GM21360 (cell line): ENCODE measurements at regions not wholly inside any gene's neighbourhood (a gene's known extent, or its start where the extent isn't known, plus 50 kb on each side); places are given as distances from the start of the nearest gene placed in this dataset.
"Not testable (repeated sequence)": the region's sequence is repeated elsewhere in the genome, so short reads cannot be mapped to it uniquely, and the experiment has no call there.

Source experiments
- ATAC-seq: cut with Tn5 transposase; IDR thresholded peaks from one replicate; pipeline ENCODE4 v1.9.1; 2021; ENCODE audit warnings: mild to moderate bottlenecking, moderate library complexity; ENCODE audit not compliant: unreplicated experiment

GRCh38 chr3:174336784-174337183 lies 522.4 kb upstream of the NAALADL2 start:
- ATAC-seq, result no peak

GRCh38 chr3:174337227-174337626 lies 521.9 kb upstream of the NAALADL2 start:
- no peak for ATAC-seq

- no peak for ATAC-seq
Observed at GRCh38 chr3:174340624-174341587, 518.2 kb upstream of the NAALADL2 start.

GRCh38 chr3:174342171-174342570 lies 517.0 kb upstream of the NAALADL2 start:
- no peak for ATAC-seq

DNA sequence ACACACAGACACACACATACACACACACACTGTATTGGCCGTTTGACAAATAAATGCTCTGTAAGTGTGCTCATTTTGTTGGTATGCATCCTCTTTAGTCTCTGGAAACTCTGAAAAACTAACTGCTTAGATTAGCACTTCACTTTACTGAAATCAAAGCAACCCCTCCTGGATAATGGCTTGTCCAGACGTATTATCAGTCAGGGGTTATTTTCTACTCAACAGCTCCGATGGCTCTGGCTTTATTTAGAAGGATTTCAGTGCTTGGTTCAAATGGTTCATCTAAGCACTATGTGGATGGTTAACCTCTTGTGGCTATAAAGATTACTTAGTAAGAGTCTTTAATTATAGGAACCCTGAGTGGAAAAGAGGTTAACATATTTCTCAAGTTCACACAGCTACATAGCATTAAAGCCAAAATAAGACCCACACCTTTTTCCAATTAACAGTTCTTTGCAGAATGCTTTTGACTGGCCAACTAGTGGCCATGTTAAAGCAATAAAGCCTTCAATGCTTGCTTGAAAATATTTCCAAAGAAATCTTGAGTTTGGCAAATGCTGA lies 516.1 kb upstream of the NAALADL2 start:
- ATAC-seq, result no peak

DNA sequence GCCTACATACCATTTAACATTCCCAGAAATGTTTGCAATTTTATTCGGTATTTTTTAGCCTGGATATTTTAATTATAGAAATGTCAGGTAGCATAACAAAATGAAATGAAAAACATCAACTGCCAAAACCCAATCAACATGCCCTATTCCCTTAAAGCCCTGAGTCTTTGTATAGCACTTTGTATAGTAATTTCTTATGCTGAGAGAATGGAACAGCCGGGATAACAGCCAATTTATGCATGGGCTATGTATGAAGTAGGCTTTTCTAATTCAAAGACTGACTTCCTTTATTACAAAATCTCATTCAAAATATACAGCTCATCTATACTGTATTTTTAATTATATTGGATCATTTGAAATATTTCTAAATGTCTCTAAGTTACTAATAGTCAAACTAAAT lies 513.0 kb upstream of the NAALADL2 start:
- ATAC-seq, result no peak

DNA sequence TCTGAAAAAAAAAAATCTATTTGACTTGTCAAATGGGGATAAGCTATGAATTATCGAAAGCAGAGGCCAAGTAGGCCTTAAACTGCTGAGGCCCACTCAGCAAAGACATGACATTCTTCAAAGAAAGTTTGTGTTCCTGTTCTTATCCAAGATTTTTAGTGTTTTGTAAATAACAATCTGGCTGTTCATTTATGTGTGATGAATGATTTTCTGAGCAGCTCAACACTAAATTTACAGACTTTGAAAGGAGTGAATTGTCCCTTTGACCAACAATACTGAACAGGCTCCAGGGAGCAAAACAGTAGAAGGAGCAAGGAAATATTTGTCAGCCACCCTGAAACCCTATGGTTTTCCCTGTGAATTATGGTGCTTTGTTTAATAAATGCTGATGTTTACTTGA lies 512.6 kb upstream of the NAALADL2 start:
- no peak for ATAC-seq

- no peak for ATAC-seq
Observed at GRCh38 chr3:174347474-174348138, 511.5 kb upstream of the NAALADL2 start.

GRCh38 chr3:174352227-174352626 lies 506.9 kb upstream of the NAALADL2 start:
- ATAC-seq, result no peak

- no peak for ATAC-seq
Observed at GRCh38 chr3:174355505-174355904, 503.6 kb upstream of the NAALADL2 start.

DNA sequence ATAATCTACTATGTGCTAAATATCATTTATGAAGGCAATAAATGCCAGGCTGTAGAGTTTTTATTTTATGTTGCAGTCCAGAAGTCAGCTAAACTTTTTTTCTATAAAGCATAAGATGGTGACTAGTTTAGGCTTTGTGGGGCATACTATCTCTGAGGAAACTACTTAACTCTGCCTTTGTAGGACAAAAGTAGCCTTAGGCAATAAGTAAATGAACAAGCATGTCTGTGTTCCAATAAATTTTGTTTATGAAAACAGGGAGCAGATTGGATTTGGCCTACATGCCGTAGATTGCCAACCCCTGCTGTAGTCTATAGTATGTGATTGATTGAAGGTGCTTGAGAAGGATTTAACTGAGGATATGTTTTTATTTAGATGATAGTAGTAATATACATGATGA lies 502.5 kb upstream of the NAALADL2 start:
- no peak for ATAC-seq

- ATAC-seq, result no peak
Observed at GRCh38 chr3:174358252-174358651, 500.9 kb upstream of the NAALADL2 start.

DNA sequence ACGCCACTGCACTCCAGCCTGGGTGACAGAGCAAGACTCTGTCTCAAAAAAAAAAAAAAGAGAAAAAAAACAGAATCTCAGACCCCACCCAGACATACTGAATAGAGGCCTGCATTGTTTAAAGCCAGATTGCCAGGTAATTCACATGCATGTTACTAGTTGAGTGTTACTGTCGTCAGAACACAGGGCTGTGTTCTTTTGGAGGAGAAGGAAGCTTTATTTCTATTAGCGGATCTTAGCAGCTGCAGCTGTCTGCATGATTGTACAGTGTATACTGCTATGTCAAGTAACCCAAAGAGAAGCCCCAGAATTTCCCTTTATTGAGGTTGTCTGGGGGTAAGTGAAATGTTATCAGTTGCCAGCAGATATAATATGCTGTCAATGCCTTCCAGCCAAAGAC lies 496.6 kb upstream of the NAALADL2 start:
- no peak for ATAC-seq

- no peak for ATAC-seq
Observed at GRCh38 chr3:174363256-174363655, 495.9 kb upstream of the NAALADL2 start.

DNA sequence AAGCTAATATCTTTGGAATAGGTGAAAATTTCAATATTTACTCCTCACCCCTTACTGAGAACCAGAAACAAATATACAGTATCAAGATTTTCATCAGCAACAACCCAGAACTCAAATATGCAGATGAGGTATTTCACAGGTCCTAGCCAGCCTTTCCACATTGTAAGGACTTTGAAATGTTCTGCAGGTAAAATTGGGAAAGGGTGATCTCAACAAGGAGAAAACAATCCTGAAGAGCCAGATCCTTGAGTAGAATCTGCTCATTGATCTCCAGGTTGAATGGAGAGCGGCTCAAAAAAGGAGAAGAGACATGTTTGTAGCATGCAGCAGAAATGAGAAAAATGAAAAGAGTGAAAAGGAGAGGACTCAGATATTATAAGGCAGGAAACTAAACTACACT lies 493.3 kb upstream of the NAALADL2 start:
- no peak for ATAC-seq

DNA sequence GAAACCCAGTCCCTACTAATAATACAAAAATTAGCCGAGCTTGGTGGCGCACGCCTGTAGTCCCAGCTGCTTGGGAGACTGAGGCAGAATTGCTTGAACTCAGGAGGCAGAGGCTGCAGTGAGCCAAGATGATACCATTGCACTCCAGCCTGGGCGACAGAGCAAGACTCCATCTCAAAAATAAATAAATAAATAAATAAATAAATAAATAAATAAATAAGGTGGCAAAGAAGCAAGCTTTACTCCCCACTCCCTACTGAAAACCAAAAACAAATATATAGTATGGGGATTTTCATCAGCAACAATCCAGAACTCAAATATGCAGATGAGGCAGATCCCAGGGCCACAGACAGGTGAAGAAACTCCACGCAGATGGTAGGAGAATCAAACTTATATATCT lies 492.2 kb upstream of the NAALADL2 start:
- ATAC-seq, result not testable (repeated sequence)

GRCh38 chr3:174376346-174376745 lies 482.8 kb upstream of the NAALADL2 start:
- no peak for ATAC-seq

GRCh38 chr3:174377096-174377495 lies 482.0 kb upstream of the NAALADL2 start:
- ATAC-seq, result no peak

DNA sequence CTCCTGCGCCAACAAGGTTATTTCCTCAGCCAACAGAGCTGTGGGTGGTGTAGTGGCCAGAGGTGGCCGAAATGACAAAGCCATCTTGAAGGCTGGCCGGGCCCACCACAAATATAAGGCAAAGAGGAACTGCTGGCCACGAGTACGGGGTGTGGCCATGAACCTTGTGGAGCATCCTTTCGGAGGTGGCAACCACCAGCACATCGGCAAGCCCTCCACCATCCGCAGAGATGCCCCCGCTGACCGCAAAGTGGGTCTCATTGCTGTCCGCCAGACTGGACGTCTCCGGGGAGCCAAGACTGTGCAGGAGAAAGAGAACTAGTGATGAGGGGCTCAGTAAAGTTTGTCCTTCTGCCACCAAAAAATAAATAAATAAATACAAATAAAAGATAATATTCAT lies 481.4 kb upstream of the NAALADL2 start:
- ATAC-seq, result no peak

- ATAC-seq, result no peak
Observed at GRCh38 chr3:174382878-174383277, 476.3 kb upstream of the NAALADL2 start.

DNA sequence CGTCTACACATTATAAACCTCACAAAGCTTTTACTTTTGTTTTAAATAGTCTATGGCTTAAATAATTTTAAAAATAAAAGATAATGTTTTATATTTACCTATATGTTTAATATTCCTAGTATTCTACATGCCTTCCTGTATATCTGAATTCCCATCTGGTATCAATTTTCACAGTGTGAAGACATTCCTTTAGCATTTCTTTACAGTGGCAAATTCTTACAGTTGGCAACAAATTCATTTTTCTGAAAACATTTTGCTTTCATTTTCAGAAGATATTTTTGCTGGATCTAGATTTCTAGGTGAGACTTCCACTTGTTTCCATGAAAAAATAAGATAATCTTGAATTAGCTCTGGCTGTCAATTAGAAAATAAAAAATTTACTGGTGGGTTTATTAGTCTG lies 471.4 kb upstream of the NAALADL2 start:
- ATAC-seq, result no peak

- no peak for ATAC-seq
Observed at GRCh38 chr3:174397848-174398247, 461.3 kb upstream of the NAALADL2 start.
